GM23248 (cell line): ENCODE measurements at regions not wholly inside any gene's neighbourhood (a gene's known extent, or its start where the extent isn't known, plus 50 kb on each side); places are given as distances from the start of the nearest gene placed in this dataset.

Experiments used
- EZH2 ChIP-seq: fragments of 200-600 bp; sonication (generic); IDR thresholded peaks from 2 replicates; pipeline ENCODE4 v1.6.1; 2018; ENCODE audit warnings: antibody characterized with exemption, mild to moderate bottlenecking; ENCODE audit not compliant: insufficient read depth, poor library complexity, severe bottlenecking
- EZH2phosphoT487 ChIP-seq: fragments of 200-600 bp; sonication (generic); IDR thresholded peaks from 2 replicates; pipeline ENCODE4 v1.6.1; 2018; ENCODE audit warnings: antibody characterized with exemption, moderate library complexity, mild to moderate bottlenecking, low read depth; ENCODE audit not compliant: insufficient read depth

- TF ChIP-seq EZH2 (no peak), EZH2phosphoT487 (no peak)
Measured at GRCh38 chr14:40806471-40806870, 800.2 kb upstream of the LRFN5 start.
